Right lobe of liver (tissue), 6 donors: ENCODE measurements at regions not wholly inside any gene's neighbourhood (a gene's known extent, or its start where the extent isn't known, plus 50 kb on each side); places are given as distances from the start of the nearest gene placed in this dataset.
A peak's percentile ranks its signal among the peaks of the same experiment; 100 is the strongest.

Experiments used
- ATAC-seq, 4 donors: fragments of 200-7000 bp; cut with Tn5 transposase; one replicate each; pipeline ENCODE4 v1.9.1; 2020; ENCODE audit warnings: mild to moderate bottlenecking in 4 of 4, moderate library complexity in 4 of 4
- DNase-seq, 3 donors: peaks; one replicate each; pipeline ENCODE4 v3.0.0-alpha.2; 2020
- H3K27ac ChIP-seq, 3 donors: fragments of 200-600 bp; one replicate each; pipeline ENCODE4 v1.8.0; 2022
- H3K27me3 ChIP-seq, 2 donors: fragments of 200-600 bp; one replicate each; pipeline ENCODE4 v1.8.0; 2022
- H3K36me3 ChIP-seq, 4 donors: fragments of 200-600 bp; sonication (generic) in 1 of 4; one replicate each; pipeline versions ENCODE4 v1.5.1 to v1.8.0; 2017 to 2022; ENCODE audit warnings: control low read depth in 1 of 4
- H3K4me1 ChIP-seq, 4 donors: fragments of 200-600 bp; sonication (generic) in 1 of 4; one replicate each; pipeline versions ENCODE4 v1.5.1 to v1.8.0; 2017 to 2022; ENCODE audit warnings: control low read depth in 1 of 4
- H3K4me3 ChIP-seq, 3 donors: fragments of 200-600 bp; one replicate each; pipeline ENCODE4 v1.8.0; 2022
- H3K9me3 ChIP-seq, 4 donors: fragments of 200-600 bp; sonication (generic) in 1 of 4; one replicate each; pipeline versions ENCODE4 v1.5.1 to v1.8.0; 2017 to 2022; ENCODE audit warnings: control low read depth in 1 of 4
- CTCF ChIP-seq, 4 donors: fragments of 200-600 bp in 3 of 4; fragments of 450-650 bp in 1 of 4; IDR thresholded peaks; one replicate each; pipeline versions ENCODE4 v1.5.1 to v1.8.0; 2016 to 2022; ENCODE audit warnings: antibody characterized with exemption in 4 of 4, mild to moderate bottlenecking in 2 of 4
- POLR2A ChIP-seq: fragments of 450-650 bp; IDR thresholded peaks from one replicate; pipeline ENCODE4 v1.6.1; 2017; ENCODE audit warnings: antibody characterized with exemption, mild to moderate bottlenecking
- WGBS: methylation state at CpG from one replicate; pipeline ENCODE4 v1.1.6; 2018; ENCODE audit warnings: low coverage, low lambda C conversion rate; ENCODE audit not compliant: insufficient coverage; ENCODE audit errors: missing lambda C conversion rate; 5-methylcytosine and 5-hydroxymethylcytosine counted together
- intact Hi-C, 2 donors: fragments of 100-400 bp; cut with DNase I; formaldehyde crosslinking; loops; one replicate each; pipeline versions ENCODE4 v1.11.2 to v1.14.1; 2022
- donor health status: DM: no; HTN: yes; CAD: no.
- donor health status: DM: no; HTN: no; CAD: no.
- donor health status: DM: no; HTN: no; CAD: no.
- donor health status: DM: no; HTN: yes; CAD: no.
- donor health status: DM: no; HTN: yes; CAD: no.

- H3K4me1 ChIP-seq, result no peaks in the 10 kb centered on the region
- H3K27ac ChIP-seq, result no peak overlapping the region
- no peaks in the 10 kb centered on the region for H3K36me3 ChIP-seq
- WGBS, result 30% methylated on average over 1 of the region's 1 CpG
- TF ChIP-seq CTCF (IDR thresholded peaks at IDR 0.05) (no peak), POLR2A (no peak)
- H3K27me3 ChIP-seq, result no peaks in the 10 kb centered on the region
- DNase-seq (no peak), ATAC-seq (no peak)
- intact Hi-C loops, result no loop called here
- no peak overlapping the region for H3K4me3 ChIP-seq
- no peaks in the 10 kb centered on the region for H3K9me3 ChIP-seq
These were observed 114.2 kb upstream of the ARID2 start for GRCh38 chr12:45615268-45615667.

GRCh38 chr12:45619736-45620135, 109.8 kb upstream of the ARID2 start:
- ATAC-seq, result no peak

DNA sequence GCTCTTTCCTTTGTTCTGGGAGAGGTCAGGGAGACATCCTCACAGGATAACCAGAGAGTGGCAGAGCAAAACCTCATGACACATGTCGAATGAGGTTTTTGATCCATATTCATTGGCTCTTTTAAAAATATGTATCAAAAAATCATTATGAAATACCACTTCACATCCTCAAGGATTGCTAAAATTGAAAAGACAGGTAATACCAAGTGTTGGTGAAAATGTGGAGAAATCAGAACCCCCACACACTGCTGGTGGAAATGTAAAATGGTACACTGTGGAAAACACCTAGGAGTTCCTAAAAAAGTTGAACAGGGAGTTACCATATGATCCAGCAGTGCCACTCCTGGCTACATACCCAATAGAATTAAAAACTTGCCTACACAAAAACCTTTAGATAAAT, 107.8 kb upstream of the ARID2 start:
- WGBS, result 75% methylated on average over 1 of the region's 1 CpG
- H3K9me3 ChIP-seq, result no peaks in the 10 kb centered on the region
- DNase-seq (no peak), ATAC-seq (no peak)
- intact Hi-C loops, result no loop called here
- no peaks in the 10 kb centered on the region for H3K4me1 ChIP-seq
- no peak overlapping the region for H3K4me3 ChIP-seq
- no peak overlapping the region for H3K27ac ChIP-seq
- no peak for TF ChIP-seq CTCF (IDR thresholded peaks at IDR 0.05)
- no peak for TF ChIP-seq POLR2A
- H3K36me3 ChIP-seq, result no peaks in the 10 kb centered on the region
- no peaks in the 10 kb centered on the region for H3K27me3 ChIP-seq

More at GRCh38 chr12:45619736-45620135, 109.8 kb upstream of the ARID2 start:
- Histone ChIP-seq H3K4me3 (no peak overlapping the region), H3K4me1 (no peaks in the 10 kb centered on the region), H3K27me3 (no peaks in the 10 kb centered on the region), H3K36me3 (no peaks in the 10 kb centered on the region), H3K27ac (no peak overlapping the region), H3K9me3 (no peaks in the 10 kb centered on the region)
- WGBS, result 93% methylated on average over 3 of the region's 3 CpGs
- intact Hi-C loops, result no loop called here
- no peak for DNase-seq
- TF ChIP-seq POLR2A, result no peak

GRCh38 chr12:45622210-45622937, 107.1 kb upstream of the ARID2 start:
- Histone ChIP-seq H3K36me3 (no peaks in the 10 kb centered on the region), H3K27ac (no peak overlapping the region), H3K27me3 (no peaks in the 10 kb centered on the region), H3K4me3 (no peak overlapping the region), H3K4me1 (no peaks in the 10 kb centered on the region), H3K9me3 (no peaks in the 10 kb centered on the region)
- DNase-seq (peak; percentile 50 to 66 (median 55)), ATAC-seq (peak in 3 of 4 donors; percentile 84 to 87 (median 84))
- 80% methylated on average over 1 of the region's 3 CpGs for WGBS
- TF ChIP-seq POLR2A, result no peak
- TF ChIP-seq CTCF (IDR thresholded peaks at IDR 0.05), result no peak
- intact Hi-C loops, result no loop called here

- WGBS, result 70% methylated on average over 5 of the region's 5 CpGs
- Histone ChIP-seq H3K27me3 (no peaks in the 10 kb centered on the region), H3K36me3 (no peaks in the 10 kb centered on the region), H3K4me1 (no peaks in the 10 kb centered on the region), H3K9me3 (no peaks in the 10 kb centered on the region), H3K27ac (no peak overlapping the region), H3K4me3 (no peak overlapping the region)
- ATAC-seq (no peak), DNase-seq (no peak)
- TF ChIP-seq POLR2A (no peak), CTCF (IDR thresholded peaks at IDR 0.05) (no peak)
- intact Hi-C loops, result no loop called here
These were observed 106.3 kb upstream of the ARID2 start for GRCh38 chr12:45623221-45623620.
